Mucosa of gallbladder (tissue), 1 donor: ENCODE measurements at regions not wholly inside any gene's neighbourhood (a gene's known extent, or its start where the extent isn't known, plus 50 kb on each side); places are given as distances from the start of the nearest gene placed in this dataset.

Experiments used
- DNase-seq: peaks from one replicate; pipeline ENCODE4 v3.0.0-alpha.2; 2020; ENCODE audit warnings: low spot score
- donor health status: DM: no; HTN: no; CAD: no.

DNA sequence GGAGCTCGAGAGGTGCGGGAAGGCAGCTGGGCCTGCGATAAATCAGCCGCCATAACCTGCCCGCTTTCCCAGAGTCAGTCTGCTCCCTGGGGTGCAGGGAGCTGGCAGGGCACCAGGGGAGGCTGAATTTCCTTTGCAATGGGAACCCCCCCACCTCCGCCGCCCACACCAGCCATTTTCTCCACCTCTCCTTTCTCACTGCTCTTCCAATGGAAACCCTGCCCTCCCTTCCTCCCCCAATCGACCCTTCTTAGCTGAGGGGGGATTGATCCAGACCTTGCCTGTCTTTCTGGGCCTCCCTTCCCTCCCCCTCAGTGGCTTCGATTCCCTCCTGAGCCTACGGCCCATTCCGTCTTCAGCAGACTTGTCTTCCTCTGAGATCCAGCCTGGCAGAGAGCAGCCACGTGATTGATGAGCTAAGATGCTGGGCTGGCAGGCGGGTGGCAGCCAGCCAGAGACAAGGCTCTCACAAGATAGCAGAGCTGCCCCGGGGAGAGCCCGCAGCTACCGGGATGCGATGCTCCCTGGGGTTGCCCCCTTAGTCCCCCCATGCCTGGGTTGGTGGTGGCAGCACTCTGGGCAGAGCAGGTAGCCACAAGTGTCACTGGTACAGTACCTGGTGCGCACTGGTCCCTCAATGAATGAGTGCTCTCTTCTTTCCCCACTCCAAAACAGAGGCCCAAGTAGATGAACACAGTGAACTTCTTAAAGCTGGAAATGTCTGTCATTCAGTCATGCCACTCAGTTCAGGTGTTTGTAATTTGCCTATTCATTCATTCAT, 53.7 kb upstream of the FABP6 start:
- peak; percentile 65 for DNase-seq

DNA sequence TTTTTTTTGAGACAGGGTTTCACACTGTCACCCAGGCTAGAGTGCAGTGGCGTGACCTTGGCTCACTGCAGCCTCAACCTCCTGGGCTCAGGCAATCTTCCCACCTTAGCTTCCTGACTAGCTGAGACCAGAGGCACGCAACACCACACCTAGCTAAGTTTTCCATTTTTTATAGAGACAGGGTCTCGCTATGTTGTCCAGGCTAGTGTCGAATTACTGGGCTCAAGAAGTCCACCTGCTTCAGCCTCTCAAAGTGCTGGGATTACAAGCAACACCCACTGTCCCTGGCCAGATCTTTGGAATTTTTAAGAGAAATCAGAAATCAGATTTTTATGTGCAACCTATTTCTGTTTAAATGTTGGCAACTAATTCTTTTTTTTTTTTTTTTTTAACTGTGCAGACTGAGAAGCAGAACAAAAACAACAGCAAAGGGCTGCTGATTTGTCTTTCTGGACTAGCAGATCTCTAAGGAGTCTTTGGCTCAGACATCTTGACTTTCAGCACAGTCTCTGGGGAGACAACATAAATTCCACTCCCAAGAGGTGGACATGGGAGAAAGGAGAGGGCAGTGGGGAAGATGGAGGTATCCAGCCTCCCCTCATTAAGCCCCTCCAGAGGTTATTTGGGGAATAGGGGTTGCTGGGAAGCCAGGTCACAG, 54.4 kb upstream of the FABP6 start:
- DNase-seq = no peak

DNA sequence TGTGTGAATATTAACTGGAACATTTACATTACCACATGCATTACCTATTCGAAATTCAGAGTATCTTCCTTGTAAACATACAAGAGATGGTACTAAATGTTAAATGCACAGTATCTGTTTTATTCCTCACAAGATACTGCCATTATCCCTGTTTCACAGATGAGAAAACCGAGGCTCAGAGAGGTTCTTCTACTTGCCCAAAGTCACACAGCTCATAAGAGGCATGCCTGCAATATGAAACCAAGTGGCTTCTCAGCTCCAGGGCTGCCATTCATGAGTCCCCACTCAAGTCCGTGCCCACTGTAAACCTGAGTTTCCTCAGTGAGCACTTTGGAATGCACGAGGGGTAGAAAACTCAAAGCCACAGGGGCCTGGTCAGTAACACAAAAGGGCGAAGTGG, 55.0 kb upstream of the FABP6 start:
- DNase-seq = no peak

DNA sequence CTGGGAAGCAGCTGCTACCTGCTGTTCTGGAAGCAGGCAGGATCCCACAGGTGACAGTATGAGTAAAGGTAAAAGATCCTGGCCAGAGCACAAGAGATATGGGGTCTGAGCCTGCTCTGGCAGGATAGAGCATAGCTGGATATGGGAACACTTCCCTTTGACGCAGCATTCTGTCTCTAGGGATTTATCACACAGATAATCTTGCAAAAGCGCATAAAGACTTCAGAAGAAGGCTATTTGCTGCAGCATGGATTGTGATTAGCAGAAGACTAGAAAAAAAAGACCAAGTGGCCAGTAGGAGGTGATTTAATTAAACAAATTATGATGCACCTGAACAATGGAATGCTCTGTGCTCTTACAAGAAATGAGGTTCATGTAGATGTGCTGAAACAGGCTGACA, 52.4 kb upstream of the PWWP2A start:
- no peak for DNase-seq

DNA sequence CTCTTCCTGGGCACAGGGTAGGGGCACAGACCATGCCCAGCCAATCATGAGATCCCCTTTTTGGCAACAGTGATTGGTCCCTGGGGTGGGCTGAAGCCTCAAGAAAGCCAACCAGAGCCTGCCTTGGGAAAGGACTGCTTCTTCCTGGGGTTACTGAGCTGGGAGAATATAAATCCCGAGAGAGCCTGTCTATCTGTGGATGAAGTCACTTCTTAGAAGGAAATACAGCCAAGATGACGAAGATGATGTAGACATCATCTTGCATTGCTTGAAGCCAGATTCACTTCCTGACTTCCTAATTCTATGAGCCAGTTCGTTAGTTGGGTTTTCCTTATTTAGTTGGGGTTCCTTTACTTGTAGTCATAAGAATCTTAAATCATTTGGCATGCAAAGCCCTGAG, 50.1 kb upstream of the PWWP2A start:
- DNase-seq = no peak
